ENCODE measurements at regions not wholly inside any gene's neighbourhood (a gene's known extent, or its start where the extent isn't known, plus 50 kb on each side); places are given as distances from the start of the nearest gene placed in this dataset.

DNA sequence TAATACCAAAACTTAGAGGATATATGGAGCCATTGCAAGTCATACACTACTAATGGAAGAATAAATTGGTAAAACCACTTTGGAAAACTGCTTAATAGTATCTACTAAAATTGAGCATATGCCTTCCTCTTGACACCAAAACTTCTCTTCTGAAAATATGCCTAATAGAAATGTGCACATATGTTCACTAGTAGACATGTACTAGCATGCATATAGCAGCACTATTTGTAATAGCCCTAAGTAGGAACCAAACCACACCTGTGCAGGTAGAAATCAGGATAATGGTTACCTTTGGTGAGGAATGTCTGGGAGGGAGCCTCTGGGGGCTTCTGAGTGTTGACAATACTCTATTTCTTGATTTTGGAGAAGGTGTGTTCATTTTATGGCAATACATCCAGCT, 424.8 kb upstream of the BTBD3 start:
- TF ChIP-seq, protein P1, sequence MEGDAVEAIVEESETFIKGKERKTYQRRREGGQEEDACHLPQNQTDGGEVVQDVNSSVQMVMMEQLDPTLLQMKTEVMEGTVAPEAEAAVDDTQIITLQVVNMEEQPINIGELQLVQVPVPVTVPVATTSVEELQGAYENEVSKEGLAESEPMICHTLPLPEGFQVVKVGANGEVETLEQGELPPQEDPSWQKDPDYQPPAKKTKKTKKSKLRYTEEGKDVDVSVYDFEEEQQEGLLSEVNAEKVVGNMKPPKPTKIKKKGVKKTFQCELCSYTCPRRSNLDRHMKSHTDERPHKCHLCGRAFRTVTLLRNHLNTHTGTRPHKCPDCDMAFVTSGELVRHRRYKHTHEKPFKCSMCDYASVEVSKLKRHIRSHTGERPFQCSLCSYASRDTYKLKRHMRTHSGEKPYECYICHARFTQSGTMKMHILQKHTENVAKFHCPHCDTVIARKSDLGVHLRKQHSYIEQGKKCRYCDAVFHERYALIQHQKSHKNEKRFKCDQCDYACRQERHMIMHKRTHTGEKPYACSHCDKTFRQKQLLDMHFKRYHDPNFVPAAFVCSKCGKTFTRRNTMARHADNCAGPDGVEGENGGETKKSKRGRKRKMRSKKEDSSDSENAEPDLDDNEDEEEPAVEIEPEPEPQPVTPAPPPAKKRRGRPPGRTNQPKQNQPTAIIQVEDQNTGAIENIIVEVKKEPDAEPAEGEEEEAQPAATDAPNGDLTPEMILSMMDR (conservative IDR thresholded peaks at IDR 0.05; ENCODE audit: low read depth in 2 of 2) = no peak
- no peak for TF ChIP-seq POLR2AphosphoS5 (IDR thresholded peaks at IDR 0.05; ENCODE audit: low read depth)
- TF ChIP-seq, protein P2, sequence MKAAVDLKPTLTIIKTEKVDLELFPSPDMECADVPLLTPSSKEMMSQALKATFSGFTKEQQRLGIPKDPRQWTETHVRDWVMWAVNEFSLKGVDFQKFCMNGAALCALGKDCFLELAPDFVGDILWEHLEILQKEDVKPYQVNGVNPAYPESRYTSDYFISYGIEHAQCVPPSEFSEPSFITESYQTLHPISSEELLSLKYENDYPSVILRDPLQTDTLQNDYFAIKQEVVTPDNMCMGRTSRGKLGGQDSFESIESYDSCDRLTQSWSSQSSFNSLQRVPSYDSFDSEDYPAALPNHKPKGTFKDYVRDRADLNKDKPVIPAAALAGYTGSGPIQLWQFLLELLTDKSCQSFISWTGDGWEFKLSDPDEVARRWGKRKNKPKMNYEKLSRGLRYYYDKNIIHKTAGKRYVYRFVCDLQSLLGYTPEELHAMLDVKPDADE (IDR thresholded peaks at IDR 0.05) = no peak
- TF ChIP-seq EZH2phosphoT487 (IDR thresholded peaks at IDR 0.05; ENCODE audit: unreplicated experiment) = no peak
- no peak for TF ChIP-seq JUNB (IDR thresholded peaks at IDR 0.05; ENCODE audit: unreplicated experiment)
- TF ChIP-seq, protein P3, sequence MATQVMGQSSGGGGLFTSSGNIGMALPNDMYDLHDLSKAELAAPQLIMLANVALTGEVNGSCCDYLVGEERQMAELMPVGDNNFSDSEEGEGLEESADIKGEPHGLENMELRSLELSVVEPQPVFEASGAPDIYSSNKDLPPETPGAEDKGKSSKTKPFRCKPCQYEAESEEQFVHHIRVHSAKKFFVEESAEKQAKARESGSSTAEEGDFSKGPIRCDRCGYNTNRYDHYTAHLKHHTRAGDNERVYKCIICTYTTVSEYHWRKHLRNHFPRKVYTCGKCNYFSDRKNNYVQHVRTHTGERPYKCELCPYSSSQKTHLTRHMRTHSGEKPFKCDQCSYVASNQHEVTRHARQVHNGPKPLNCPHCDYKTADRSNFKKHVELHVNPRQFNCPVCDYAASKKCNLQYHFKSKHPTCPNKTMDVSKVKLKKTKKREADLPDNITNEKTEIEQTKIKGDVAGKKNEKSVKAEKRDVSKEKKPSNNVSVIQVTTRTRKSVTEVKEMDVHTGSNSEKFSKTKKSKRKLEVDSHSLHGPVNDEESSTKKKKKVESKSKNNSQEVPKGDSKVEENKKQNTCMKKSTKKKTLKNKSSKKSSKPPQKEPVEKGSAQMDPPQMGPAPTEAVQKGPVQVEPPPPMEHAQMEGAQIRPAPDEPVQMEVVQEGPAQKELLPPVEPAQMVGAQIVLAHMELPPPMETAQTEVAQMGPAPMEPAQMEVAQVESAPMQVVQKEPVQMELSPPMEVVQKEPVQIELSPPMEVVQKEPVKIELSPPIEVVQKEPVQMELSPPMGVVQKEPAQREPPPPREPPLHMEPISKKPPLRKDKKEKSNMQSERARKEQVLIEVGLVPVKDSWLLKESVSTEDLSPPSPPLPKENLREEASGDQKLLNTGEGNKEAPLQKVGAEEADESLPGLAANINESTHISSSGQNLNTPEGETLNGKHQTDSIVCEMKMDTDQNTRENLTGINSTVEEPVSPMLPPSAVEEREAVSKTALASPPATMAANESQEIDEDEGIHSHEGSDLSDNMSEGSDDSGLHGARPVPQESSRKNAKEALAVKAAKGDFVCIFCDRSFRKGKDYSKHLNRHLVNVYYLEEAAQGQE (IDR thresholded peaks at IDR 0.05; ENCODE audit: unreplicated experiment) = no peak
- TF ChIP-seq EZH2 (IDR thresholded peaks at IDR 0.05; ENCODE audit: low read depth, unreplicated experiment) = no peak

Measured in GM23338 (cell line).